HPDE6-E6E7 (cell line): ENCODE measurements at regions not wholly inside any gene's neighbourhood (a gene's known extent, or its start where the extent isn't known, plus 50 kb on each side); places are given as distances from the start of the nearest gene placed in this dataset.

Source experiments
- DNase-seq: peaks from one replicate; pipeline ENCODE4 v3.0.0; 2011; ENCODE audit warnings: missing footprints; ENCODE audit errors: extremely low spot score

- no peak for DNase-seq
These were observed 50.3 kb upstream of the MYEOV start for GRCh38 chr11:69243496-69244200.
